ENCODE measurements at regions not wholly inside any gene's neighbourhood (a gene's known extent, or its start where the extent isn't known, plus 50 kb on each side); places are given as distances from the start of the nearest gene placed in this dataset.

DNA sequence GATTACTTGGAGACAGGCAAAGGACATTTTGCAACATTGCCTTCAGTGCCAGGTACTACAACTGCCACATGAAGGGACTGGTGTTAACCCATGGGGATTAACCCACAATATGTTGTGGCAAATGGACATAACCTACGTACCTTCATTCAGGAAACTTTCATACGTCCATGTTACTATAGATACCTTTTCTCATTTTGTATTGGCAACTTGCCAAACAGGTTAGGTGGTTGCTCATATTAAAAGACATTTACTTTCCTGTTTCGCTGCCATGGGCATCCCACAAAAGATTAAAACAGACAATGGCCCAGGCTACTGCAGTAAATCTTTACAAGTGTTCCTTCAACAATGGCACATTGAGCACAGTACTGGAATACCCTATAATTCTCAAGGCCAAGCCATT lies 925.3 kb downstream of the SLITRK6 start:
- ChIA-PET POLR2A (no interaction called here), CTCF (no interaction called here)
- TF ChIP-seq, protein P1, sequence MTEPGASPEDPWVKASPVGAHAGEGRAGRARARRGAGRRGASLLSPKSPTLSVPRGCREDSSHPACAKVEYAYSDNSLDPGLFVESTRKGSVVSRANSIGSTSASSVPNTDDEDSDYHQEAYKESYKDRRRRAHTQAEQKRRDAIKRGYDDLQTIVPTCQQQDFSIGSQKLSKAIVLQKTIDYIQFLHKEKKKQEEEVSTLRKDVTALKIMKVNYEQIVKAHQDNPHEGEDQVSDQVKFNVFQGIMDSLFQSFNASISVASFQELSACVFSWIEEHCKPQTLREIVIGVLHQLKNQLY (CRISPR knock-in tag; IDR thresholded peaks at IDR 0.05): no peak
- no peak for TF ChIP-seq GTF2I (CRISPR knock-in tag; conservative IDR thresholded peaks at IDR 0.05)
- TF ChIP-seq, protein P2, sequence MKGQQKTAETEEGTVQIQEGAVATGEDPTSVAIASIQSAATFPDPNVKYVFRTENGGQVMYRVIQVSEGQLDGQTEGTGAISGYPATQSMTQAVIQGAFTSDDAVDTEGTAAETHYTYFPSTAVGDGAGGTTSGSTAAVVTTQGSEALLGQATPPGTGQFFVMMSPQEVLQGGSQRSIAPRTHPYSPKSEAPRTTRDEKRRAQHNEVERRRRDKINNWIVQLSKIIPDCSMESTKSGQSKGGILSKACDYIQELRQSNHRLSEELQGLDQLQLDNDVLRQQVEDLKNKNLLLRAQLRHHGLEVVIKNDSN (CRISPR knock-in tag; IDR thresholded peaks at IDR 0.05): no peak
- TF ChIP-seq, protein P3, sequence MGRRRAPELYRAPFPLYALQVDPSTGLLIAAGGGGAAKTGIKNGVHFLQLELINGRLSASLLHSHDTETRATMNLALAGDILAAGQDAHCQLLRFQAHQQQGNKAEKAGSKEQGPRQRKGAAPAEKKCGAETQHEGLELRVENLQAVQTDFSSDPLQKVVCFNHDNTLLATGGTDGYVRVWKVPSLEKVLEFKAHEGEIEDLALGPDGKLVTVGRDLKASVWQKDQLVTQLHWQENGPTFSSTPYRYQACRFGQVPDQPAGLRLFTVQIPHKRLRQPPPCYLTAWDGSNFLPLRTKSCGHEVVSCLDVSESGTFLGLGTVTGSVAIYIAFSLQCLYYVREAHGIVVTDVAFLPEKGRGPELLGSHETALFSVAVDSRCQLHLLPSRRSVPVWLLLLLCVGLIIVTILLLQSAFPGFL (CRISPR knock-in tag; IDR thresholded peaks at IDR 0.05; ENCODE audit: borderline replicate concordance): no peak
- no peak for TF ChIP-seq FOXP1 (CRISPR knock-in tag; IDR thresholded peaks at IDR 0.05; ENCODE audit: borderline replicate concordance)
- no peak for TF ChIP-seq IRF1 (CRISPR knock-in tag; IDR thresholded peaks at IDR 0.05)
- TF ChIP-seq GRHL2 (CRISPR knock-in tag; IDR thresholded peaks at IDR 0.05; ENCODE audit: insufficient replicate concordance, severe bottlenecking): no peak
- no peak for TF ChIP-seq NR3C1 (CRISPR knock-in tag; conservative IDR thresholded peaks at IDR 0.05; ENCODE audit: low read depth)
- TF ChIP-seq E2F4 (CRISPR knock-in tag; IDR thresholded peaks at IDR 0.05; ENCODE audit: borderline replicate concordance, low read depth): no peak
- H3K4me1 Mint-ChIP-seq: peaks cover 17% of the 10 kb centered on the region
- H3K4me3 Mint-ChIP-seq: no peak overlapping the region
- H3K36me3 Mint-ChIP-seq: peaks cover 13% of the 10 kb centered on the region
- H3K9me3 Mint-ChIP-seq: peaks cover 29% of the 10 kb centered on the region
- ATAC-seq (no peak), DNase-seq (ENCODE audit: low spot score) (no peak)
- no peaks in the 10 kb centered on the region for H3K27me3 Mint-ChIP-seq (ENCODE audit: low read depth)
- H3K27ac Mint-ChIP-seq: no peak overlapping the region

GRCh38 chr13:84870190-84870589 lies 929.0 kb downstream of the SLITRK6 start:
- peaks cover 11% of the 10 kb centered on the region for H3K9me3 Mint-ChIP-seq
- DNase-seq (ENCODE audit: low spot score) (peak; percentile 25), ATAC-seq (peak; percentile 73)
- no peaks in the 10 kb centered on the region for H3K27me3 Mint-ChIP-seq (ENCODE audit: low read depth)
- CTCF ChIA-PET: no interaction called here
- no peaks in the 10 kb centered on the region for H3K36me3 Mint-ChIP-seq
- POLR2A ChIA-PET: no interaction called here
- H3K4me1 Mint-ChIP-seq: peaks cover 36% of the 10 kb centered on the region
- H3K4me3 Mint-ChIP-seq: no peak overlapping the region
- H3K27ac Mint-ChIP-seq: no peak overlapping the region
- TF ChIP-seq, protein P4, sequence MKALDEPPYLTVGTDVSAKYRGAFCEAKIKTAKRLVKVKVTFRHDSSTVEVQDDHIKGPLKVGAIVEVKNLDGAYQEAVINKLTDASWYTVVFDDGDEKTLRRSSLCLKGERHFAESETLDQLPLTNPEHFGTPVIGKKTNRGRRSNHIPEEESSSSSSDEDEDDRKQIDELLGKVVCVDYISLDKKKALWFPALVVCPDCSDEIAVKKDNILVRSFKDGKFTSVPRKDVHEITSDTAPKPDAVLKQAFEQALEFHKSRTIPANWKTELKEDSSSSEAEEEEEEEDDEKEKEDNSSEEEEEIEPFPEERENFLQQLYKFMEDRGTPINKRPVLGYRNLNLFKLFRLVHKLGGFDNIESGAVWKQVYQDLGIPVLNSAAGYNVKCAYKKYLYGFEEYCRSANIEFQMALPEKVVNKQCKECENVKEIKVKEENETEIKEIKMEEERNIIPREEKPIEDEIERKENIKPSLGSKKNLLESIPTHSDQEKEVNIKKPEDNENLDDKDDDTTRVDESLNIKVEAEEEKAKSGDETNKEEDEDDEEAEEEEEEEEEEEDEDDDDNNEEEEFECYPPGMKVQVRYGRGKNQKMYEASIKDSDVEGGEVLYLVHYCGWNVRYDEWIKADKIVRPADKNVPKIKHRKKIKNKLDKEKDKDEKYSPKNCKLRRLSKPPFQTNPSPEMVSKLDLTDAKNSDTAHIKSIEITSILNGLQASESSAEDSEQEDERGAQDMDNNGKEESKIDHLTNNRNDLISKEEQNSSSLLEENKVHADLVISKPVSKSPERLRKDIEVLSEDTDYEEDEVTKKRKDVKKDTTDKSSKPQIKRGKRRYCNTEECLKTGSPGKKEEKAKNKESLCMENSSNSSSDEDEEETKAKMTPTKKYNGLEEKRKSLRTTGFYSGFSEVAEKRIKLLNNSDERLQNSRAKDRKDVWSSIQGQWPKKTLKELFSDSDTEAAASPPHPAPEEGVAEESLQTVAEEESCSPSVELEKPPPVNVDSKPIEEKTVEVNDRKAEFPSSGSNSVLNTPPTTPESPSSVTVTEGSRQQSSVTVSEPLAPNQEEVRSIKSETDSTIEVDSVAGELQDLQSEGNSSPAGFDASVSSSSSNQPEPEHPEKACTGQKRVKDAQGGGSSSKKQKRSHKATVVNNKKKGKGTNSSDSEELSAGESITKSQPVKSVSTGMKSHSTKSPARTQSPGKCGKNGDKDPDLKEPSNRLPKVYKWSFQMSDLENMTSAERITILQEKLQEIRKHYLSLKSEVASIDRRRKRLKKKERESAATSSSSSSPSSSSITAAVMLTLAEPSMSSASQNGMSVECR (CRISPR knock-in tag; IDR thresholded peaks at IDR 0.05; ENCODE audit: borderline replicate concordance): no peak
- TF ChIP-seq TCF7 (CRISPR knock-in tag; IDR thresholded peaks at IDR 0.05; ENCODE audit: low read depth) (no peak), ZNF138 (CRISPR knock-in tag; conservative IDR thresholded peaks at IDR 0.05) (no peak), E2F1 (CRISPR knock-in tag; IDR thresholded peaks at IDR 0.05) (no peak), SP1 (CRISPR knock-in tag; conservative IDR thresholded peaks at IDR 0.05) (no peak), ZBTB21 (CRISPR knock-in tag; IDR thresholded peaks at IDR 0.05; ENCODE audit: borderline replicate concordance) (no peak), ZNF219 (CRISPR knock-in tag; IDR thresholded peaks at IDR 0.05; ENCODE audit: borderline replicate concordance) (no peak), TEAD4 (CRISPR knock-in tag; IDR thresholded peaks at IDR 0.05) (no peak), PRDM15 (CRISPR knock-in tag; IDR thresholded peaks at IDR 0.05) (no peak), JAZF1 (CRISPR knock-in tag; IDR thresholded peaks at IDR 0.05) (no peak), NFATC4 (CRISPR knock-in tag; IDR thresholded peaks at IDR 0.05) (no peak)
